ENCODE measurements at regions not wholly inside any gene's neighbourhood (a gene's known extent, or its start where the extent isn't known, plus 50 kb on each side); places are given as distances from the start of the nearest gene placed in this dataset.

- TF ChIP-seq POLR2A (IDR thresholded peaks at IDR 0.05) (no peak), CTCF (IDR thresholded peaks at IDR 0.05) (no peak), EP300 (IDR thresholded peaks at IDR 0.05; ENCODE audit: low read depth) (no peak)
Observed at GRCh38 chr5:40383749-40384651, 295.7 kb upstream of the PTGER4 start.

Measured in transverse colon (tissue), 3 donors.